Vagina (tissue), 2 donors: ENCODE measurements at regions not wholly inside any gene's neighbourhood (a gene's known extent, or its start where the extent isn't known, plus 50 kb on each side); places are given as distances from the start of the nearest gene placed in this dataset.

ENCODE experiments used
- CTCF ChIP-seq, 3 experiments: fragments of 450-650 bp in 2 of 3; fragments of 200-600 bp in 1 of 3; sonication (generic) in 1 of 3; IDR thresholded peaks; one replicate each; pipeline ENCODE4 v1.5.1; 2017 to 2019; ENCODE audit warnings: antibody characterized with exemption in 3 of 3, mild to moderate bottlenecking in 2 of 3, moderate library complexity in 2 of 3
- POLR2A ChIP-seq, 2 donors: fragments of 450-650 bp; IDR thresholded peaks; one replicate each; pipeline ENCODE4 v1.6.1; 2017; ENCODE audit warnings: antibody characterized with exemption in 2 of 2, mild to moderate bottlenecking in 2 of 2, moderate library complexity in 2 of 2
- POLR2AphosphoS5 ChIP-seq, 2 donors: sonication (generic); formaldehyde crosslinking; IDR thresholded peaks; one replicate each; pipeline ENCODE4 v1.9.0; 2017; ENCODE audit warnings: antibody characterized with exemption in 2 of 2, mild to moderate bottlenecking in 2 of 2, low read depth in 1 of 2; ENCODE audit not compliant: insufficient read depth in 1 of 2

DNA sequence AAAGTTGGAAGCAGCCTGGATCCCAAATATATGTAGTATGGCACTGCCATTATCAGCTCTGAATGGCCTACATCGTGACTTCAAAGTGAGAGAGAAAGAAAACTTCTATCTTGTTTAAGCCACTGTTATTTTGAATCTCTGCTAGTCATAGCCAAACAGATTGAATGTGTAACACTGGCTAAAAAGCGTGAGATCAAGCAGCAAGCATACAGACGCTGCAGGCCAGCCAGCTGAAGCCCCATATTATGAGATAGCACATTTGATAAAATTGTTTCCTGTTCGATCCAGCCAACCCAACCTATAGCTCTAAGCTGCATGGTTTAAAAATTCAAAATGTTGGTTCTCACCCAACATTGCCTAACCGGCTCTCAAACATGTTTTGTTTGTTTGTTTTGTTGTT is 95.0 kb downstream of the DUSP6 start:
- TF ChIP-seq CTCF (IDR thresholded peaks at IDR 0.05) (no peak), POLR2AphosphoS5 (IDR thresholded peaks at IDR 0.05; ENCODE audit: insufficient read depth in 1 of 2, low read depth in 1 of 2) (no peak), POLR2A (IDR thresholded peaks at IDR 0.05) (no peak)
